ENCODE measurements at regions not wholly inside any gene's neighbourhood (a gene's known extent, or its start where the extent isn't known, plus 50 kb on each side); places are given as distances from the start of the nearest gene placed in this dataset.
"Not testable (repeated sequence)": the region's sequence is repeated elsewhere in the genome, so short reads cannot be mapped to it uniquely, and the experiment has no call there.

DNA sequence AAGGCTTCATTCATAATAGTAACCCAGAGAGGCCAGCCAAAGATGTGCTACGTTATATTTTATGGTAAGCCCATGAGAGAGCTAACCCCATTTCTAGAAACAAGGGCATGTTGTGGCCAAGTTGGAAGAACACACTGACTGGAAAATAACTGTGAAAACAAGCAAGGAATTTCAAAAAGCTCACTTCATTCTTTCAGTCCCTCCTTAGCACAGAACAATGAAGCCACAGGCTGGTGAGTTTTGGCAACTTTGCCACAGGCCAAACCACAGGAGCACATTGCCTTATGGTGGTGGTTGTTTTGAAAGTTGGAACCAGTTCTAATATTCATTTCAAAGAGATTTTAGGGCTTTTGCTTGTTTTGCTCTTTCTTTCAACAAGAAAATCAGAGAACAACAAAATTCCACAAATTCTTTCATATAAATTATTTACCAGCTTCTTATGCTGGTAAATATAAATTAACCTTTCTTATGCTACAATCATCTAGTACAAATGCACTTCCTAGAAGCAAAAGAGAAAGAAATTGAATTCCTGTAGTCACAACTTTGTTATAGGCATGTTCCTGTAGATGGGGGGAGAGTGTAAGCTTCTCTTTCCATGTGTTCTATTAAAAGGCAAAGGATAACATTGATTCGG is 225.4 kb upstream of the RFX3 start:
- TF ChIP-seq TAF1 (IDR thresholded peaks at IDR 0.05; ENCODE audit: low read depth, low read length) = no peak
- no peak for TF ChIP-seq POU2F2 (IDR thresholded peaks at IDR 0.05; ENCODE audit: low read depth, low read length)
- TF ChIP-seq POLR2AphosphoS5 (IDR thresholded peaks at IDR 0.05; ENCODE audit: low read depth, low read length) = no peak
- FAIRE-seq (no peak), DNase-seq (ENCODE audit: insufficient read length, low spot score) (no peak)

DNA sequence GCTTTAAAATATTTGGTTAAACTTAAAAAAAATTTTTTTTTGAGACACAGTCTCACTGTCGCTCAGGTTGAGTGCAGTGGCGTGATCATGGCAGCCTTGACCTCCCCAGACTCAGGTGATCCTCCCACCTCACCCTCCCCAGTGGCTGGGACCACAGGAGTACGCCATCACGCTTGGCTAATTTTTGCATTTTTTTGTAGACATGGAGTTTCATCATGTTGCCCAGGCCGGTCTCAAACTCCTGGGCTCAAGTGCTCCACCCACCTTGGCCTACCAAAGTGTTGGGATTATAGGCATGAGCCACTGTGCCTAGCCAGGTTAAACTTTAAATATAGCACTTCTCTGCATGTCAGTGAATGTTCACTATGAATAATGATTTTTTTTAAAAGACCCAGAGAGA is 224.5 kb upstream of the RFX3 start:
- no peak for DNase-seq (ENCODE audit: insufficient read length, low spot score)
- no peak for TF ChIP-seq POLR2A (IDR thresholded peaks at IDR 0.05; ENCODE audit: low read depth, low read length)
- FAIRE-seq = no peak

DNA sequence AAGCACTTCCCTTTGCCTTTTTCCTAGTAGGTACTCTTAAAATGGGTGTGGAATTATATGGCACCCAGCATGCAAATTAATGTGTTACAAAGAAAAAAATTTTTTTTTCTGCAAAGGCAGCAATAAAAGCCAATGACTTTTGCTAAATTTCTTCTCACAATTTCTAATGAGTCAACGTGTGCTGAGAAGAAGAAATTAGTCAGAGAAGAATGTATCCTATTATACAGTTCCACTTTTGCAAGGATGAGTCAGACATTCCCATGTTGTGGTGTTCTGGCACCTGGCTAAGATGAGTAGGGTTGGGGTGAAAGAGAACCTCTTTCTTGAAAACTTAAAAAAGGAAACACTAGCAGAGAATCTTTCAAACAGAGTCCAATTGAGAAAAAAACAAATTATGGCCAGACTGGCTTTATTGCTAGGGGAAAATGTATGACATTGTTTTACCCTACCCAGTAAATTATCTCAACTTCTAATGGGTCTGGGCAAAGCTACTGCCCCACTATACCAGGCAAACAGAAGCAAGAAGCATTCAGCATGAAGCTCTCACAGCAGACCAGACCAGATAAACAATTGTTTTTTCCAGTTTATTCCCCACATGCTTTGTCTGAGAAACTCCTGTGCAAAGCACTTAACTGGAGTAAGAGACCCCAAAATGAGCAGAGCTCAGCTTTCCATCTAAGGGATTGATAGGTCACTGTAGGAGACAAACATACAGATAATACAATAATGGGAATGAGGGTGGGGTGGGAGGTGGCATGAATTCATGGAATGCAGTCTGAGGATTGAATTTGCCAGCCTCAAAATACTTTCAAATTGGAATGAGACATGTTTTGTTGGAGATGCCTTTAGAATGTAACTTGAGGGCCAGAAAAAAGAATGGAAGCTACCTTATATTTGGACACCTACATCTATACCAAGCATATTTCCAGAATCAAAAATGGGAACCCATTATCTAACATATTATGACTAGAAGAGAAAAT is 220.8 kb upstream of the RFX3 start:
- FAIRE-seq (no peak), DNase-seq (ENCODE audit: insufficient read length, low spot score) (no peak)
- no peak for TF ChIP-seq SPI1 (IDR thresholded peaks at IDR 0.05; ENCODE audit: low read depth, low read length)
- no peak for TF ChIP-seq PAX5 (IDR thresholded peaks at IDR 0.05; ENCODE audit: insufficient read depth, low read length, severe bottlenecking)
- TF ChIP-seq POU2F2 (IDR thresholded peaks at IDR 0.05; ENCODE audit: low read depth, low read length) = no peak
- no peak for TF ChIP-seq TAF1 (IDR thresholded peaks at IDR 0.05; ENCODE audit: low read depth, low read length)
- no peak for TF ChIP-seq POLR2AphosphoS5 (IDR thresholded peaks at IDR 0.05; ENCODE audit: low read depth, low read length)
- no peak for TF ChIP-seq POLR2A (IDR thresholded peaks at IDR 0.05; ENCODE audit: low read depth, low read length)

DNA sequence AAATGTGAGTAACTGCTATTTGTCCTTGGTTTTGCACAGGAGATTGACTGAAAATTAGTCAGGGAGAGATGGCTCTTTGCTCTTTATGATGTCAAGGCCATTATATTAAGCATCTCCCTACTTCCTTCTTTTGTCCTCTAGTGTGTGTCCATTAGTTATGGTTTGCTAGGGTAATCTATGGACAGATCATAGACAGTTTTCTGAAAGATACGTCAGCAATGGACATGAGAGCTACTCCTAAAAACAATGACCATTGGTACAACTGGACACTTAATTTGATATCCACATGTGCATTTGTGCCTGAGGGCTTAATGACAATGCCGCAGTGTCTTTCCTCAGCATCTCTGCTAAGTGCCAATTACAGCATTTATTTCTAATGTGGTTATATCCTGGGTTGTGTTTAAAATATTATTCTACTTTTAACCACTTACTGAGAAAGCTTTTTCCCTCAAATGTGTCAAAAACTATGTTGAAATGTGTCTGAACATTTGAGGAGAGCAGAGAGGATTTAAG is 218.2 kb upstream of the RFX3 start:
- FAIRE-seq (no peak), DNase-seq (ENCODE audit: insufficient read length, low spot score) (no peak)
- TF ChIP-seq POU2F2 (IDR thresholded peaks at IDR 0.05; ENCODE audit: low read depth, low read length) = no peak
- no peak for TF ChIP-seq PAX5 (IDR thresholded peaks at IDR 0.05; ENCODE audit: insufficient read depth, low read length, severe bottlenecking)
- no peak for TF ChIP-seq SPI1 (IDR thresholded peaks at IDR 0.05; ENCODE audit: low read depth, low read length)
- TF ChIP-seq POLR2A (IDR thresholded peaks at IDR 0.05; ENCODE audit: low read depth, low read length) = no peak
- TF ChIP-seq TAF1 (IDR thresholded peaks at IDR 0.05; ENCODE audit: low read depth, low read length) = no peak
- no peak for TF ChIP-seq POLR2AphosphoS5 (IDR thresholded peaks at IDR 0.05; ENCODE audit: low read depth, low read length)

DNA sequence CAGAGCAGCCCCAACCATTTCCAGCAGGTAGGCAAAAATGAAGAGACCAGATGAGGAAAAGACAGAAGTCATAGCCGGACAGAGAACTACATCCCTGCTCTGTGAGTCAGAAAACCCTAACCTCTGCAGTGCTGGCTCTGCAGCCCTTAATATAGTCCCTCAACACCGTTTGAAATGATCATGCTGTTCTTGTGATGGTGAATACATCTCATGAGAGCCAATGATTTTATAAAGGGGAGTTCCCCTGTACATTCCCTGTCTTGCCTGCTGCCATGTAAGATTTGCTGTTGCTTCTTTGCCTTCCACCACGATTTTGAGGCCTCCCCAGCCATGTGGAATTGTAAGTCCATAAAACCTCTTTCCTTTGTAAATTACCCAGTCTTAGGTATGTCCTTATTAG is 216.8 kb upstream of the RFX3 start:
- DNase-seq (ENCODE audit: insufficient read length, low spot score) (no peak), FAIRE-seq (no peak)
- TF ChIP-seq POU2F2 (IDR thresholded peaks at IDR 0.05; ENCODE audit: low read depth, low read length) = no peak
- no peak for TF ChIP-seq PAX5 (IDR thresholded peaks at IDR 0.05; ENCODE audit: insufficient read depth, low read length, severe bottlenecking)
- no peak for TF ChIP-seq TAF1 (IDR thresholded peaks at IDR 0.05; ENCODE audit: low read depth, low read length)
- TF ChIP-seq POLR2A (IDR thresholded peaks at IDR 0.05; ENCODE audit: low read depth, low read length) = no peak
- no peak for TF ChIP-seq SPI1 (IDR thresholded peaks at IDR 0.05; ENCODE audit: low read depth, low read length)
- no peak for TF ChIP-seq POLR2AphosphoS5 (IDR thresholded peaks at IDR 0.05; ENCODE audit: low read depth, low read length)

DNA sequence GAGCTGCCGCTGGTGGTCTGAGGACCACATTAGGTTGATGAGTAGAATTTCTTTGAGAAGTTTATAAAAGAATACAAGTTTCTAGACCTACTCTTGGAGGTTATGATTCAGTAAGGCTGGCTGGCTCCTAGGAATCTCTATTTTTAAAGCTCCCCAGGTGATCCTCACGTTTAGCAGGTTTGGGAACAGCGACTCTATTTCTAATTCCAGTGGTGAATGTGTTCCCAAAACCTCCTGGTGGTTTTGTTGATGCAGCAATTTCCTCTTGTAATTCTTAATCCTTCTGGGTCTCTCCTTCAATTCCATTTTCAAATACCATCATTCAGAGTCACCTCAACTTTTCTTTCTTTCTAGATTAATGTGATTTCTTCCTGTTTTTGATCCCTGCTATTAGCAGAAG is 215.9 kb upstream of the RFX3 start:
- DNase-seq (ENCODE audit: insufficient read length, low spot score) (no peak), FAIRE-seq (no peak)
- TF ChIP-seq PAX5 (IDR thresholded peaks at IDR 0.05; ENCODE audit: insufficient read depth, low read length, severe bottlenecking) (no peak), POLR2A (IDR thresholded peaks at IDR 0.05; ENCODE audit: low read depth, low read length) (no peak), SPI1 (IDR thresholded peaks at IDR 0.05; ENCODE audit: low read depth, low read length) (no peak), POLR2AphosphoS5 (IDR thresholded peaks at IDR 0.05; ENCODE audit: low read depth, low read length) (no peak)

DNA sequence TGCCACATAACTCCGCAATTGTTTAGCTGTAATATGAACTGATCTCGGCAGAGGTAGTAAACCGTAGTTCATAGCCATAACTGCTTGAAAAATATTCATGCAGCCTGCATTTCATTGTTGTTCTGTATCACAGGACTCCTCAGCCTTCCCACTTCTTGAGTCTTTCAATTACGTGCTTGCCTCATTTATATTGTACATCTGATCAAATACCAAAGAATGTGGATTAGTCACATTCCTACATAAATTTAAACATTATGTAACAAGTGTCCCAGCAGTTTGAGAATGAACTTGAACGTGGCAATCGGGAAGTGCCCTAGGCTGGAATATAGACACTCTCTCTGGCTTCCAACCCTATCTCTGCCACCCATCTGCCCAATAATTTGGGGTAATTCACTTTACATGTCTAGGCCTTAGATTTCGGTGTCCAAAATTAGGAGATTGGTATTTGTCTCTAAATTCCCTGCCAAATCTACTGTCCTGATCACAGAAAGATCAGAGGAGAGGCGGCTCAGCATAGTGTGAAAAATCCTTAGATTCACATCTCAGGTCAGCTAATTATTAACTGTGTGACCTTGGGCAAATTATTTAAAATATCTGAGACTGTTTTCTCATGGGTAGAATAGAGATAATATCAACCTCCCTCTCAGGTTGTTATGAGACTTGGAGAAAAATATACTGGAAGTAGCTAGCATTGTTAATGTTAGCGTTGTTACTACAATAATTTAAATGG is 215.1 kb upstream of the RFX3 start:
- DNase-seq (ENCODE audit: insufficient read length, low spot score) (no peak), FAIRE-seq (no peak)
- TF ChIP-seq TAF1 (IDR thresholded peaks at IDR 0.05; ENCODE audit: low read depth, low read length) (no peak), SPI1 (IDR thresholded peaks at IDR 0.05; ENCODE audit: low read depth, low read length) (no peak), POLR2A (IDR thresholded peaks at IDR 0.05; ENCODE audit: low read depth, low read length) (no peak), POLR2AphosphoS5 (IDR thresholded peaks at IDR 0.05; ENCODE audit: low read depth, low read length) (no peak), PAX5 (IDR thresholded peaks at IDR 0.05; ENCODE audit: insufficient read depth, low read length, severe bottlenecking) (no peak), POU2F2 (IDR thresholded peaks at IDR 0.05; ENCODE audit: low read depth, low read length) (no peak)

DNA sequence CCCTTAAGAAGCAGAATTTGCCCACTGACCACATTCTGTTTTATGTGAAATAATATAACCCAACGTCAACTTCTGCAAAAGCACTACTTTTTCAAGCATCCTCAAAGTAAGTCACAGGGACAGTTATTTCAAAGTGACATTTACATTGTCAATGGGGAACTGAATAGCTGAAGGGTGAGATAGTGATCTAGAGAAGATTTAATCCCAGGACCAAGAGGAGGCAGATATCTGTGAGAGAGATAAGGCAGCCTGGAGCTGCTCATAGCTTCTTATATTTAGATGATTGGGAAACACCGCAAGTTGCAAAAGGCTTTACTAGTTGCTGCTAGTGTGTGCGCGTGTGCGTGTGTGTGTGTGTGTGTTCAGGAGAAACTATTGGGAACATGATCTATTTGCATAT is 210.4 kb upstream of the RFX3 start:
- TF ChIP-seq POU2F2 (IDR thresholded peaks at IDR 0.05; ENCODE audit: low read depth, low read length) = no peak
- TF ChIP-seq SPI1 (IDR thresholded peaks at IDR 0.05; ENCODE audit: low read depth, low read length) = no peak
- no peak for TF ChIP-seq POLR2A (IDR thresholded peaks at IDR 0.05; ENCODE audit: low read depth, low read length)
- TF ChIP-seq TAF1 (IDR thresholded peaks at IDR 0.05; ENCODE audit: low read depth, low read length) = no peak
- no peak for TF ChIP-seq POLR2AphosphoS5 (IDR thresholded peaks at IDR 0.05; ENCODE audit: low read depth, low read length)
- TF ChIP-seq PAX5 (IDR thresholded peaks at IDR 0.05; ENCODE audit: insufficient read depth, low read length, severe bottlenecking) = no peak
- no peak for FAIRE-seq
- no peak for DNase-seq (ENCODE audit: insufficient read length, low spot score)

DNA sequence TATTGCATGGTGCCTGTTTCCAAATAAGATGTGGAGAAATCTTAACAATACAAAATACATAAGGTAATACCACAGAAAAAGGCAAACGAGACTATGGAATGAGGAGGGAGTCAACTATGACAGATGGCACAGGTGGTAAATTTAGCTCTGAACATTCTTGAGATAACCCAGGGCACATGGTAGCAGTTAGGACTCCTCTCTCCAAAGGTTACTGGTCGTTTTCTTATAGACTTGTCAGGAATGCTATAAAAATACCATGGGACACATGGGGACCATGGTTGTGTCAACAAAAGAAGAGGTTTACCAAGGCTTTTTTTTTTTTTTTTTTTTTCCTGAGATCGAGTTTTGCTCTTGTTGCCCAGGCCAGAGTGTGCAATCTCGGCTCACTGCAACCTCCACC is 209.4 kb upstream of the RFX3 start:
- TF ChIP-seq POLR2A (IDR thresholded peaks at IDR 0.05; ENCODE audit: low read depth, low read length) (no peak), SPI1 (IDR thresholded peaks at IDR 0.05; ENCODE audit: low read depth, low read length) (no peak), PAX5 (IDR thresholded peaks at IDR 0.05; ENCODE audit: insufficient read depth, low read length, severe bottlenecking) (no peak), TAF1 (IDR thresholded peaks at IDR 0.05; ENCODE audit: low read depth, low read length) (no peak), POU2F2 (IDR thresholded peaks at IDR 0.05; ENCODE audit: low read depth, low read length) (no peak), POLR2AphosphoS5 (IDR thresholded peaks at IDR 0.05; ENCODE audit: low read depth, low read length) (no peak)
- FAIRE-seq = no peak
- no peak for DNase-seq (ENCODE audit: insufficient read length, low spot score)

DNA sequence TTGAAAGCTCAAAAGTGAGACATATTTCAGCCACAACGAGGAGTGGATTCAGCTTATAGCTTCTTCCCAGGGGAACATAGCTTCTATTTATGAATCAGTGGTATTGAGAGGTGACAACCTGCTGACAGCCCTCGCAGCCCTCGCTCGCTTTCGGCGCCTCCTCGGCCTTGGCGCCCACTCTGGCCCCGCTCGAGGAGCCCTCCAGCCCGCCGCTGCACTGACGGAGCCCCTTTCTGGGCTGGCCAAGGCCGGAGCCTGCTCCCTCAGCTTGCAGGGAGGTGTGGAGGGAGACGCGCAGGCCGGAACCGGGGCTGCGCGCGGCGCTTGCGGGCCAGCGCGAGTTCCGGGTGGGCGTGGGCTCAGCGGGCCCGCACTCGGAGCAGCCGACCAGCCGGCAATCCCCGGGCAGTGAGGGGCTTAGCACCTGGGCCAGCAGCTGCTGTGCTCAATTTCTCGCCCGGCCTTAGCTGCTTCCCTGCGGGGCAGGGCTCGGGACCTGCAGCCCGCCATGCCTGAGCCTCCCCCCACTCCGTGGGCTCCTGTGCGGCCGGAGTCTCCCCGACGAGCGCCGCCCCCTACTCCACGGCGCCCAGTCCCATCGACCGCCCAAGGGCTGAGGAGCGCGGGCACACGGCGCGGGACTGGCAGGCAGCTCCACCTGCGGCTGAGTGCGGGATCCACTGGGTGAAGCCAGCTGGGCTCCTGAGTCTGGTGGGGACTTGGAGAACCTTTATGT is 207.9 kb upstream of the RFX3 start:
- FAIRE-seq = not testable (repeated sequence)

More for the DNA sequence above, 207.9 kb upstream of the RFX3 start:
- not testable (repeated sequence) for DNase-seq (ENCODE audit: insufficient read length, low spot score)

Data from GM12891 (cell line).